HG02642 (cell line): ENCODE measurements at regions not wholly inside any gene's neighbourhood (a gene's known extent, or its start where the extent isn't known, plus 50 kb on each side); places are given as distances from the start of the nearest gene placed in this dataset.
"Not testable (repeated sequence)": the region's sequence is repeated elsewhere in the genome, so short reads cannot be mapped to it uniquely, and the experiment has no call there.

ENCODE experiments used
- ATAC-seq: cut with Tn5 transposase; IDR thresholded peaks from one replicate; pipeline ENCODE4 v1.9.1; 2021; ENCODE audit warnings: mild to moderate bottlenecking; ENCODE audit not compliant: unreplicated experiment, poor library complexity

DNA sequence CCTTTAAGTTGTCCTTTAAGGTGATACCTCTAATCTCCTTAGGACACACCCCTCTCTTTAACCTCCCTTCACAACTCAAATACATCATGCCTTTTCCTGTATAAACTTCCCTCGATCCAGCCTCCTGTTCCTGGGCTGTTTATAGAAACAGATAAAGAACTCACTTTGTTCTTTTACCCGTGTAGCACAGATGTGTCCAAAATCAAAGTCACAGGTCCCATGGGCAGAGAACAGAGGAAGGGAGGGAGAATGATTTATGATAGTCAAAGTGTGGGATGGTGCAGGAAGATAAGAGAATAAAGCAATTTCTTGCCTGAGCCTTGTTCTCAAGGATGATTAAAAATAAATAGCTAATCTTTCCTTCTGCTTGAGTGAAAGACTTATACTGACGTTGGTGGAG, 50.3 kb upstream of the CABCOCO1 start:
- no peak for ATAC-seq

DNA sequence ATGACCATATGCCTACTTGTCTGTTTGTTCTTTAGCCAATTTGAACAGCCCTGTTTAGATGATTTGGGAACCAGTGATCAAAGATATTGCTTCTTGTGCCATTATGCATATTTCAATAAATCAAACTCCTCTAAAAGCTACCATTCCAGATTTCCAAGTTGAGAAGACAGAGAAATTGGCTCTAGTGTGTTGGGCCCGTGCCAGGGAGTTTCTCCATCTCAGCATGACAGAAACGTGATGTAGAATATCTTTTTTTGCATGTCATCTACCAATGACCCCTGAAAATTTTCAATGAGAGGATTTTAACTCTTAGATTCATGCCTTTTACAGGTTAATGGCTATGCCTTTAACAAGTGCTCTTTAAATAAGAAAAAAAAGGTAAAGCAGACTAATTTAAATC, 50.7 kb upstream of the CABCOCO1 start:
- no peak for ATAC-seq

DNA sequence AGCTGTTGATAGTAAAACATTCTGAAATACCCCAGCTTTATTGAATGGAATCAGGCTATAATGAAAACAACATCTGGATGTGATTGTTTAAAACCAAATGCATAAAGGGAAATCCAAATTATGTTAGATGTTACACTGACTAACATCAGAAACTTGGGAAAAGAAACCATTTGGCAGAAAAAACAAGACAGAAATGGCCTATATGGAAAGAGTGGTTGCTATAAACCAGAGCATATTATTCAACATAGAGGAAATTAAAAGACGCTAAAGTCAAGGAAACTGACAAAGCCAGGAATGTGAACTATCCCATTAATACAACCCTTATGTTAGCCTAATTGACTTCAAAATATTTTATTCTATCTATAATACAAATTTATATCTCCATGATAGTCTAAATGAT, 53.0 kb upstream of the CABCOCO1 start:
- no peak for ATAC-seq

DNA sequence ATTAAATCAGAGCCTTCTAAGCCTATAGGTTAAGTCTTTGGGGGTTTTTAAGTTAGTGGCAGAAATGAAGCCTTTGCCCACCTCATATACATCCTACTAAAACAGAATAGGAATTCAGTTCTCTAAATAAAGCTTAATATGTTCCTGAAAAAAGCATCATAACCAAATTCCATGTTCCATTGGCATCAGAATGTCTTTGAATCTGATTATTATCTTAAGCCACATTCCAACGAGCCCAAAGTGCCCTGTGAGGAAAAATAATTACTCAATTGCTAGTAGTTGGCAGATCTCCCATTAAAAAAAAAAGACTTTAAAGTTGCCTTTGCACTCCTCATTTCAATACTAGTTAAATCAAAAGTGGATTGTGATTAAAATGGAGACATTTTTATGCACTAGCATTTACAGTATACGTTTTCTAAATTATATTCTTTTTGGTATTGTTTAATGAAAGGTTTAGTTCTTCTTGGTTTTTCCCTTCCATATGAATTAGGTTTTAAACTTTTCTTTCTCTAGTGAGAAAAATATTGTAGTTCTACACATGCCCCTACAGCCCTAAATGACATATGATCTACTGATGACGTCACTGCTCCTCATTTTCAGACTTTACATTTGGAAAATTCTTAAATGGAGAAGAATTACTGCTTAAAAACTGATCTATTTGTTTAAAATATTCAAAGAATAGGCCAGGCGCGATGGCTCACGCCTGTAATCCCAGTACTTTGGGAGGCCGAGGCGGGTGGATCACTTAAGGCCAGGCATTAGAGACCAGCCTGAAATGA, 54.3 kb upstream of the CABCOCO1 start:
- no peak for ATAC-seq

DNA sequence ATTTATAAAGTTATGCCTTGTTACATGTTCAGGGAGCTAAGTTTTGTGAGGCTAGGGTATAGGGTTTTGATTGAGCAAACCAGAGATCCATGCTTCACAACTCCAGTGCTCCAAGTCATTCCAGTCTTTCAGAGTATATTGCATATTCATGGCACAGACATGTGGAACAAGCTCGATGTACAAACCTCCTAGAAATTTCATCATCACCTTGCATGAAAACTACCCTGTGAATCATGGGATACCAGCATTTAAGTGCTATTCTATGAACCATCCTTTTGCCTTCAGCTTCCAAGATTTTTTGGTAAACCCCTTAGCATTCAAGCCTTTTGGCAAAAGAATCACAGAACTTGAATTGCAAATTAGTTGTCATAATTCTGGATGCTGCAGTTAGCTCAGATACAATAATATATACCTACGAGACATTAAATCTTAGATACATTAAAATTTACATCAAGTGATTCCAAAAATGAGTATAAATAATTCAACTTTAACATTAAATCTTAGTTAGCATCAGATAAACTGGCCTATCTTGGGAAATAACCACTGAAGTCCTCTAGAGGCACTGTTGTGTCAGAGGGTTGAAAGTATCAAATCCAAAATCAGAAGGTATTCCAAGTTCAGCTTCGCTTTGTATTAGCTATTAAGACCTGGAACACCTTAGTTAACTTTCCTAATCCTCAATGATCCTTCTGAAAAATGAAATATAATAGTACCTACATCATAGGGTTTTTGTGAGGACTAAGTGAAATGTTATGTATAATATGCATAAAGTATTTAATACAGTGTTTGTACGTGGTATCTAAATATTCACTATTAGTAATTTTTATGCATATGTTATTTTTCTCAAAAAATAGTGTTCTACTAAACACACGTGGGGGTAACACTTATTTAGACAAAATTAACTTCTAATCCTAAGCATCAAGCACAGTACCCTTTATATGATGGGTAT, 55.5 kb upstream of the CABCOCO1 start:
- no peak for ATAC-seq

DNA sequence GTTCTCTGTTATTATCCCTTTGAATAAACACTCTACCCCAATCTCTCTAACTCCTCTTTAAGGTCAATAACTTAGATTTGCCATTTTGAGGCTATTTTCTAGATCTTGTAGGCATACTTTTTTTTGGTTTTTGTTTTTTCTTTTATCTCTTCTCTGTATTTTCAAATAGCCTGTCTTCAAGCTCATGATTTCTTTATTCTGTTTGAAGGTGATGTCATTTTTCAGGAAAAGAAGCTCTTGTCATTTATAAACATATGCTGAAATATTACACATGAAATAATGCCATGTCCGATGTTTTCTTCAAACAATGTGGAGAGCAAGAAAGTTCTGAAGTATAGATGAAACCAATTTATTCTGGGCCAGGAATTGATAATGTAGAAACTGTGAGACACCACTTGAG, 57.5 kb upstream of the CABCOCO1 start:
- no peak for ATAC-seq

DNA sequence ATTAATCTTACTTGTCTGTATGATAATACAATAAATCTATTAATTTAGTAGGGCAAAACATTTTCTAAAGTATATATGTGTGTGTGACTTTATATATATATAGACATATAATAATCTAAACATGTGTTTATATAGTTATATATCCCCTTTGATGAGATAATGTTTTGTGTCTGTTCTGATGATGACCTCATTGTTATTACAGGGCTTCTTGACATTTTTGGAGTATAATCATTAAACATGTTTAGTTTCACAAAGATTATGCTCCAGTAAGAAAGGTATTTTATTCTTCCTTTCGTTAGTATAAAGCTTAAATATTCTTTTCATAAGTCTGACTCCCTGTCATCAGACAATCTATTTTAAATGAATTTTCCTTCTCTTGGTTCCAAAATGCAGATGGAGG, 62.3 kb upstream of the CABCOCO1 start:
- ATAC-seq = no peak

DNA sequence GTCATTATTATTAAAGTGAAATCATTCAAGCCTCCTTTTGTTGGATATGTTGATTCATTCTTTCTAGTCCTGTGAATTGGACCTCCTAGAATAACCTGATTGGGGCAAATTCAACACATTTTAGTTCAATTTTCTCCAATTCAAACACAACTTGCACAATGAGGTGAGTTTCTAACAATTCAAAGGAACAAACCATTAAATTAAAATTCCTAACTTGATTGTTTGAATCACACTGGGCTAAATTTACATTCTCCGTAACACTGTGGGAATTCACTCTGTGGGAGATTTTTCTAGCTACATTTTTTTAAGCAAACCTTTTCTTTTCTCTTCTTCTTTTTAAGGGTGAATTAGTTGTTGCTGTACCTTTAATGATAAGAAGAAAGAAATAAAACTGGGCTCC, 68.3 kb upstream of the CABCOCO1 start:
- ATAC-seq = no peak

DNA sequence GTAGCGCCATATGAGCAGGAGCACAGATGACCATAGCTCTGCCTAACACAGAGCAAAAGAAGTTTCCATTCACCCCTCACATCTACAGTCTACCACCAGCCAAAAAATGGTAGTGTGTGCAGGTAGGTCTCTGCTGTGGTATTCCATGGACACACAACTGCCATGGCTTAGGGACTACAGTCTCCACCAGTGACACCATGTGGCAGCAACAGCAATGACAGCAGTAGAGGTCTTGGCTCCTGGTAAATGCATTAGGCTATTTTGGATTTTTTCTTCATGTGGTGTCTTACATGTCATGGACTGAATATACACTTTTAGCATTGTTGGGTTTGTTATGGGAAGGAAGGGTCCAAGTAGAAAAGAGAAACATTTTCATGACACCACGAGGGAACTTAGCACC, 70.1 kb upstream of the CABCOCO1 start:
- ATAC-seq = peak; percentile 67

DNA sequence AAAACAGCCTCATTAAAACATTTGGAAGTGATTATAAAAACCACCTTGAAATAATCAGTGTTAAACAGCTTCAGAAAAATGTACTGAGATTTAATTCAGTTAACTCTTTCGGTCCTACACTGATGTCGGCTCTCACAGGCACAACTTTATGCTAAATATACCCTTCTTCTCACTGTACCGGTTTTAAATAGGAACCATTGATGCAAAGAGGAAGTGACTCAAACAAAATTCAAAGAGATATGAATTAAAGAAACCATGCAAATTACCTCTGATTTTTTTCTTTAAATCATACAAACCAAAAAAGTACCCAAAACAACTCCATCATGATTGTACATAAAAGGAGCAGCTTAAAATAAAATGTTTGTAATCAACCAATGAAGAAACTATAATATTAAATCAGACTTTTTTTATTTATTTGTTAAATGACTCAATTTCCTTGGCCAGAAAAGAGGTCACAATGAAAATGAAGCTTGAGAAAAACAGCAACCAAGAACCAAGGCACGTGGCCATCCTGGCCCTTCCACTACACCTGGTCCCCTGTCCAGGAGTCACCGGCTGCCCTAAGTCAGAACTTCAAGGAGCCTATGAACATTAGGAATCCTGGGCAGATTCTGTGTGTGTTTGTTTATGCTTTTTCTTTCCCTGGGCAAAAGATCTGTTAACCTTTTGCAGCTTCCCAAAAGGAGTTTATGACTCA, 73.0 kb upstream of the CABCOCO1 start:
- no peak for ATAC-seq

DNA sequence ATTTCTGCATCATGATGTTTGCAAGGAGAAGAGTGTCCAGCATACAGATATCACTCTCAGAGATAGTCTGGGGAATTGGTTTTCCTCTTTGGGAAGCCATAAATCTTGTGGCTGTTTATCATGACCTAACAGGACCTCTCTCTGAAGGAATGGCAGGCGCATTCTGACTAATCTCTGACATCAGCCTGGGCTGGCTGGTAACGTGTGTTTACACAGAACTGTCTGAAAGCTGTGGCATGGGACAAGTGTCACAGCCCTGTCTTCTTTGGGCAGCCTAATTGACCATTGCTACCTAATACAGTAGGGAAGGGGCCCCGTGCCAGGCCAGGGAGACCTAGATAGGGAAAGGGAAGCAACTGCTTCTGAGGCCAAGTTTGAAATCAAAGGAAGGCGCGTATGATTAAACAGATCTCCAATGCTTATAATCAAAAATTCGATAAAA, 73.9 kb upstream of the CABCOCO1 start:
- ATAC-seq = no peak

DNA sequence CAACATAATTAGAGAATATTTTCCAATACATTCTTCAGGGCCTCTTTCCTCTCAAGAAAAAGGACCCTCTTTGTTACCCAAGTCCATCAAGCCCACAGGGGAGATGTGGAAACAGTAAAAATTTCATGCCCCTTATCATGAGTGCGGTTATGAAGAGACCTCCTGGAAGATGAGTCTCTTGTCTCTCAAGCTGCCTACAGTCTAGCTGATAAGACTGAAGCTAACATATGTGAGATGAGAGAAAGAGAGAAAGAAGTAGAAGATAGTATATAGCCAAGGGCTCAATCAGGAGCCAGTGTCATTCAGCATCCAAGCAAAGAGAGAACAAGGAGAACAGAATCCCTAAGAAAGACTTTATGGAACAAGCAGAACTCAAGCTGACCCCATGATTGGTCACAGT, 75.9 kb upstream of the CABCOCO1 start:
- ATAC-seq = no peak

DNA sequence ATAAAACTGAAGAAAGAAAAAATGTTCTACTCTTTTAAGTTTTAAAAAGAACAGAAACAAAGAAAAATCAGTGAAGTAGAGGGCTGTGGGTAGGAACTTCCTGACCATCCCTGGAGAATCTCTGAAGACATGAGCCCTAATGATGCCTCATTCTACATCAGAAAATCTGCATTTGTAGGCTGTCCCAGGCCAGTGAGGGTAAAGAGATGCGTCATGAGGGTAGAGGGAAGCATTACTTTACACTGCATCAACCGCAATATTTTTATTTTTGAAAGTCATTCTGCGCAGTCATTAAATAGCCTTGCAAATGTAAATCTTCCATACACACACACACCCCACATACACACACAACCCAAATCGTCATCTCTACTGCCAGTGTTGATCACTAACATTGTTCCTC, 82.1 kb upstream of the CABCOCO1 start:
- ATAC-seq = no peak

DNA sequence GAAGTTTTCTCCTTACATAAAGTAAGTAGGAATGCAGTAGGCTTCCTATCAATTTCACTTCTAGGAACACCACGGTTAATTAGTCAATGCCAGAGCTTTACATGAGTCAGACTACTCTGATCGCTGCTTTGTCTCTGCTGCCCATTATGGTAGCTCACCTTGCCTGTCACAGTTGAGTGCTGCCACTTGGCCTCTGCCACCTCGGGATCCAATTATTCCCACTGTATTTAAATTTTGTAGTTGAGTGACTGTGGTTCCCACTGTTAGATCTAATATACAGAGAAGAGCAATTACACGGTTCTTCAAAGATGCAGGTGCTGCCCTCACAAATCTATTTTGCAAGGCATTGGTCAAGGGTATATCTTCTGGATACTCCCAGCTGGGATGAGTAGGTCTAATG, 92.5 kb upstream of the CABCOCO1 start:
- not testable (repeated sequence) for ATAC-seq

DNA sequence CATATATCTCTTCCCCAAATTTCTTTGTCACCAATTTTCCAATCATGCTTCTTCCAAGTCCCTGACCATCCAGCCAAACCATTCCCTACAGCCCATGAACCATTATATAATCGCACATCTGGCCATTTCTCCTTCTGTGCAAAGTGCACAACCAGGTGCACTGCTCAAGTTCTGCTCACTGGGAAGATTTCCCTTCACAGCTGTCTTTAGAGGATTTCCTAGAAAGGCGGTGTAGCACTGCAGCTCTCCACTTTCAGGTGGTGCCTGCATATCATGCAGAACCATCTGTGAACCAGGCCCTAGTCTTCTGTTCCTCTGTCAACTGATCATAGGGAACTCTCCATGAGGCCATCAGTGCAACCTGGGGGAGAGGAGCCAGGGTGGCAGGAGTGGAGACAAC, 95.0 kb upstream of the CABCOCO1 start:
- ATAC-seq = no peak

DNA sequence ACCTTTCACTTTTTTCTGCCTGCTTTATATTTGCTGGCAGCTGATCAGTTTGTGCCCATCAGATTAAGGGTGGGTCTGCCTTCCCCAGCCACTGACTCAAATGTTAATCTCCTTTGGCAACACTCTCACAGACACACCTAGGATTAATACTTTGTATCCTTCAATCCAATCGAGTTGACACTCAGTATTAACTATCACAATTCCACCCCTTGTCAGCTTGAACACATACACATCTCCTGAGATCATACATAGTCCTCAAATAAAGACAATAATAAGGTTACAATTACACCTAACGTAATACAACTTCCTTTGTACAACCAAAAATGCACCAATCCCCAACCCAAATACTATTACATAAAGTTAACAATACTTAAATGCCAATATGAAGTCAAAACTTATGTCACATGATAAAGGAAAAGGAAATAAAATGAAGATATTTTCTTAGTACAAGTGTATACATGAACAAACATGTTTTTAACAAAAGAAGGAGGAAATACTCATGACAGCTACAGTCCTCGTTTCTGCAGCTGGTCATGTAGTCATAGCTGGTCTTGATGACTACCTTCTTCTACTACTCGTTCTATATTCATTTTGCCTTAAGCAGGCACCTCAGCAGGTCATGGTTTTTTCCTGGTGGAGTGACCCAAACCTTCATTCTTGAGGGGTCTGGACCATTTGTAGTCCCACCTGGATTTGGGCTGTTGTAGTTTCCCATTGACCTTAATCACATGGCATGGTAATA, 96.7 kb upstream of the CABCOCO1 start:
- no peak for ATAC-seq

DNA sequence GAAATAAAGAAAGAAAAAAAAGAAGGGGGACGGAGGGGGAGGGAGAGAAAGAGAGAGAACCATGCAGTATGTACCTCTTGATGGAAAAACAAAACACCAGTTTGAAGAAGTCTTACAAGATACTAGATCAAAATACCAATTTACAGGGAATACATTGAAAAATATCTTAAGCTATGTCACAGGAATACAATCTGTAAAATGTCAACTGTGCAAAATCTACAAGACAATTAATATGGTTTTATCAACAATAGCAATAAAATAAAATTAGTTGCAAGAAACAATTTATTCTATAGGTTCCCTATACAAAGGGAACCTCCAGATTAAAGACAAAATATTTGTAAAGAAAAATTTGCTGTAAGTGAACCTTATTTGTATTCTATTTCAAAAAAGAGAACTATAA, 98.3 kb upstream of the CABCOCO1 start:
- no peak for ATAC-seq

DNA sequence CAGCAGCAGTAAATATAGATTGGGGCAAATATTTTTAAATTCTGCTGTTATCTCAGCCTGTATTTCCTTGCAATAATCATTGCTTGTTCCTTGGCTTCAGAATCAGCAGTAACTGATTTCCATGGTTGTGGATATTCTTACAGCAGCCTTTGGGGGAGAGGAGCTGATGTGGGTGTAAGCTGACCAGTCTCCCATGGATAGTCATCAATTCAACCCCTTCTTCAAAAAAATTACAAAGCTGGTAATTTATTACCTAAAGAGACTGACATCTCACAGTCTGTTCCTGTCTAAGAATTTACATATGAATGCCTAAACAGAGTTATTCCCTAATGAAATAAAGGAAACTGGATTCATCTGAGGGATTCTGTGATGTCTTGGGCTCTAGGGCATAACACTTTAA, 103.1 kb upstream of the CABCOCO1 start:
- no peak for ATAC-seq

DNA sequence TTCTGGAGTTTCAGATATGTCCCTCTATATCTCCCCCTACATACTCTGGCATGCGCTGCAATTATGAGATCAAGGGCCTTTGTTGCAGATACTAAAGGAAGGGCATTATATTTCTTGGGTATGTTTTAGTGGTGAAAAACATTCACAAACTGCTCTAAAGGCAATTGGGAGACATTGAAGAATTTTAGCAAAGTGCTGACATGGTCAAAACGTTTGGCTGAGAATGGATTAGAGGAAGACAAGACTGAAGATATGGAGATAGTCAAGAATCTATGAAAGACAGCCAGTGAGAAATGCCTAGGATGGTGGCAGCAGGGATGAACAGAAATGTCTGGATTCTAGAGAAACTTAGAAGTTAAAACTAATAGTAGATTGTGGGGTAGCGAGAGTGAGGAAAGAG, 104.5 kb upstream of the CABCOCO1 start:
- no peak for ATAC-seq

DNA sequence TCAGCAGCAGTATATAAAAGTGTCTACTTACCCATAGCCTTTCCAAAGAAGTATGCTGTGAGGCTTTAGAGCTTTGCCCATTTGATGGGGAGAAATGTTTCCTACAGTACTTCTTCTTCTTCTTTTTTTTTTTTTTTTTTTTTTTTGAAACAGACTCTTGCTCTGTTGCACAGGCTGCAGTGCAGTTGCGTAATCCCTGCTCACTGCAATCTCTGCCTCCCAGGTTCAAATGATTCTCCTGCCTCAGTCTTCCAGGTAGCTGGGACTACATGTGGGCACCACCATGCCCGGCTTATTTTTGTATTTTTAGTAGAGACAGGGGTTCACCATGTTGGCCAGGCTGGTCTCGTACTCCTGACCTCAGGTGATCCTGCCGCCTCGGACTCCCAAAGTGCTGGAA, 101.7 kb upstream of the TMEM26 start:
- ATAC-seq = no peak
